SHP77 treated with DMSO at 0.1 percent for 48 hours (cell line): ENCODE measurements at regions not wholly inside any gene's neighbourhood (a gene's known extent, or its start where the extent isn't known, plus 50 kb on each side); places are given as distances from the start of the nearest gene placed in this dataset.
A peak's percentile ranks its signal among the peaks of the same experiment; 100 is the strongest.
"Not testable (repeated sequence)": the region's sequence is repeated elsewhere in the genome, so short reads cannot be mapped to it uniquely, and the experiment has no call there.

ENCODE experiments used
- DNase-seq: peaks from one replicate; lab custom pipeline; 2025; lab: John Stamatoyannopoulos, UW

DNA sequence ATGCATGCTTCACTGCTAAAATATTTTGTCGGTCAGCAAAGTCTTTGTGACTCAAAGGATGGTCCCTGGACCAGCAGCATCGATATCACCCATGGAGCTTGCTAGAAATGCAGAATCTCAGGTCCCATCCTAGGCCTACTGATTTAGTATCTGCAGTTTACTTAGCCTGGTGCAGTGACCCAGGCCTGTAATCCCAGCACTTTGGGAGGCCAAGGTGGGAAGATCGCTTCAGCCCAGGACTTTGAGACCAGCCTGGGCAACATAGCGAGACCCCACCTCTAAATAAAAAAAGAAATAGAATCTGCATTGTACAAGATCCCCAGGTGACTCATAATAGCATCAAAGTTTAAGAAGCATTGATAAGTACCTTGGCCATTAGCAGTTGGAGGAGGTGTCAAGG, 248.7 kb downstream of the CD83 start:
- DNase-seq = no peak

DNA sequence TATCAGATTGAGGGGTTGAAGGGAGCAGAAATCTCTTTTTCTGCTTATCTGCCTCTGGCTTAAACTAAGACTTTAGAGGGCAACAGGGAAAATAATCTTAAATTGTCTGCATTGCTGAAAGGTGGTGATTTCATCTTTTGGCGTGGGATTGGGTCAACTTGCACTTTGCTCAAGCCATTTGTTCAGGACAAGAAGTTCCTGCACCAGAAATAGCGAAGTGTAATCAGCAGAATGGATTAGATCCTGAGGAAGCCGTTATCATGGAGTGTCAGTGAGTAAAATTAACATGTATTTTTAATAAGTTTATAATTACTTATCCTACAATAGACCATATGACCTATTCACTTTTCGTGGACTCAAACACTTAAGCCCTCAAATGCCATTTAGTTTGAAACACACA, 249.3 kb downstream of the CD83 start:
- DNase-seq = no peak

DNA sequence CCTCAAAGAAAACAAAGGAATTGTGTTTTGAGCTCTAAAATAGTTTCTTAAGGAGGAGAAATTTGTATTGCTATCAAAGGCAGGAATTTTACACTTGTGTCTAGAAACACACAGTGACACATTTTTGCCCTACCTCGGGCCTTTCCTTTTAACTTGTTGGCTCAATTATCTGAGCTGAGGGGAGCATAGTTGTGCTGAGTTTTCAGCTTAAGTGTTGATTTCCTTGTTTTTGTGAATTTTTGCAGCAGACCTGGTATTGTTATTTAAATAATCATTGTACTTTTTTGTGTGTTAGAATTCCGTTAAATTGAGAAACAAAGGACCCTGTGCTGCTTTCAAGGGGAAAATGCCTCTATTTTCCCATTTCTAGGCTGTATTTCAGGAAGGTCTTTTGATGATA, 249.7 kb downstream of the CD83 start:
- no peak for DNase-seq

DNA sequence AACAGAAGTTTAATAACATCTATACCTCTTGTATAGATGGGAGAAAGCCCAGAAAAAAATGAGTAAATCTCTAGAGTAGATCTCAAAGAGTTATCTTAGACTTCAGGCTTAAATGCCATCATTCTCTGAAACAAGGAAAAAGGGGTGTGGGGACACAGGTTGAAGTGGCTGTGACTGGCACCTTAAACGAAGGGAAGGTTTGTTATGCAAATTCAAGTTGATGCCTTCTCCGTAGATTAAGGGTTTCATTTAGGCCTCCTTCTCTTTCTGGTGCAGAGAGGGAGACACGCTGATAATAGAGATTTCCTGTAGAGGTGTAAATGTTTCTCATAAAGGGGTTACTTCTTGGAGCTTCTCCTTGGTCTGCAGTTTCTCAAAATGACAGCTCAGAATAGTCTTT, 252.1 kb downstream of the CD83 start:
- no peak for DNase-seq

DNA sequence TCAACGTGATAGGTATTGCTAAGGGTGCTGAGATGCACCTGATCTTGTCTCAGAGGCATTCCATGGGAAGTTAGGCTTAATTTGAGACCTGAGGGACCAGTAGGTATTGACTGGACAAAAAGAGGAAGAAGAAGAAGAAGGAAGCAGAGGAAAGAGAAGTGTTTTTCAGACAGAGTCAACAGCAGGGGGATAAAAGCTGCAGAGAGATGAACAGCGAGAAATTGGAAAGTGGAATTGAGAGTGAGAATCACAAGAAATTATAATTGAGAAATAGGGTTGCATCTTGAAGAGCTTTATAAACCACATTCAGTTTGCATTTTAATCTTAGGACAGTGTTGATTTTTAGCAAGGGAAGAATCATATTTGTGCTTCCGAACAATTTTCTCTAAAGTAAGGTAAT, 254.0 kb downstream of the CD83 start:
- DNase-seq = no peak

DNA sequence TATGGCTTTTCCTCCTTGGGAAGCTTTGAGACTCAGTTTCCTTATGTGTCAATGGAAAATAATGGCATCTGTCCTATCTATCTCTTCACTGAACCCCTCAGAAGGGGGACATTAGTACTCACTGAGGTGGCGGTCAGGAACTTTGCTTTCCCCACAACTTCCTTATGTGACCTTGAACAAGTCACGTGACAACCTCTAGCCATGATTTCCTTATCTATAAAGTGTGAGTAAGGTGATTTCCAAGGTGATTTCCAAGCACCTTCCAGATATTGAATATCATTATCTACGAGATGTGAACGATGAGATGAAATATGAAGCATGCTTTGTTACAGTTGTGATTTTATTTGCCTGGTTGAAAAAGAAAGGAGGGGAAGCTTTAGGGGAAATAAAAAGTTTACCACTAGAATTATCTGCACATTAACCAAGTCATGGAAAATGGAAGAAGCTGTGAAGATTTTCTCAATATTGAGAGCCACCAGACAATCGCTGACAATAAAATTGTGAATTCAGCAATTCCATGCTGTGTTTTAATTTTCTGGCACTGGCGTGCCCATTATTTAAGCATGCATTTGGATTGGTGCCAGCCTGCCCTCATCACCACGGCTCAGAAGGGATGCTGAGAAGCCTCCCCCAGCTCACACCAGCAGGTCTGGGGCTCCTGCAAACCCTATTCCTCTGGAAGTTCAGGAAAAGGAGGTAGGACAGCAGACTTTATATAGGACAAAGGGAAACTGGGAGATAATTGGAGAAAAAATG, 255.3 kb downstream of the CD83 start:
- no peak for DNase-seq

DNA sequence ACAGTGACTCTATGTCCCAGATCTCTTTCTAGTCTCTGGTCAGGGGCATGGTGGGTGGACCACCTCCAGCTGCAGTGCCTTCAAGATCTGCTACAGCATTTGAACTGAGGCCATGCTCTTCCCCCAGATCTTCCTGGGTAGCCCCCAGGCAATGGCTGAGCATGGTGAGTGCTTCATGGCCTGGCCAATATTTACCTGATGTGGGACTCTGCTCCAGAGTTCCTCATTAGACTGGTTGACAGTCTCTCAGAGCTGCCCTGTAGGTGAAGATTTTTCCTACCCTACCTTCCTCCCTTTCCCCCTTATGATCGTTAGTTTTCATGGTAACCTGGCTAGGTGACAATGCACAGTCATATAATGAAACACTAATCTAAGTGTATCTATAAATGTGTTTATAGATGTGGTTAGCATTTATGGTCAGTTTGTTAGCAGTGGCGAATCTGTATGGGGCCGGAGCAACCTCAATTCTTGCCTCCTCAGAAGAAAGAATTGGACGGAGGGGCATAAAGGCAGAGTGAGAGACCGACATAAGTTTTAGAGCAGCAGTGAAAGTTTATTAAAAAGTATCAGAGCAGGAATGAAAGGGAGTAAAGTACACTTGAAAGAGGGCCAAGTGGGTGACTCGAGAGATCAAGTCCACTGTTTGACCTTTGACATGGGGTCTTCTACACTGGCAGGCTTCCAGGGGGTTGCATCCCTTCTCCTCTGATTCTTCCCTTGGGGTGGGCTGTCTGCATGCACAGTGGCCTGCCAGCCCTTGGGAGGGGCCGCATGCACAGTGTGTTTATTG, 256.3 kb downstream of the CD83 start:
- DNase-seq = no peak

DNA sequence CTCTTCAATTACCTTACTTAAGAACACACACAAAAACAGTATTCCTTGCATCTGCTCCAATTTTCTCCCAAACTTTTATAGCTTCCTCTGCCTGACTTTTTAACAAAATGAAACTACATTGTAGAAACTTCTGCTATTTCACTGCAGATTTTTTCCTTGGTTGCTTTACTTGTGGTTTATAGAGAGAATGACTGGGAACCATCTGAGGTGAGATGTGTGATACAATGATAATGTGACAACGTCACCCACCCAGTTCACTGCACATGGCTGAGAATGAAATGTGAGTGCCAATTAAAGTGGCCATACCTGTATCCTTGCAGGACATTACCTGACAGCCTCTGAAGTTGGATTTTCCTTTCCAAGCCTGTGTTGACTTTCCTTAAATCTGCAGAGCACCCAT, 258.4 kb downstream of the CD83 start:
- no peak for DNase-seq

DNA sequence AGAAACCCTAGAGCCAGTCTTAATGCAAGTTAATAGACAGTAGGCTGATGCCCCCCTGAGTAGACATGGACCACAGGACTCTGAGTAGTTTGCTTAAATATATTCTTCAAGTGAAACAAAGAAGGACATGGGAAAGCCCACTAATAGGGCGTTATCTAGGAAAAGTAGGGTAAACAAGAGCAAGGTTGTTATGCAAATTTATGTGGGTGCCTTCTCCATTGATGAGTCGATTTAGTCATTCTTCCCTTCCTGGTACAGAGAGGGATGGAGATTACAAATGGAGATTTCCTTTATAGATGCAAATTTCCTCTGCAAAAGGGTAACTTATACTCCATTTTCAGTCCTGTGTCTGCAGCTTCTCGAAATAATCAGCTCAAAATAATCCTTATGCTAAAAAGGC, 262.0 kb downstream of the CD83 start:
- no peak for DNase-seq

DNA sequence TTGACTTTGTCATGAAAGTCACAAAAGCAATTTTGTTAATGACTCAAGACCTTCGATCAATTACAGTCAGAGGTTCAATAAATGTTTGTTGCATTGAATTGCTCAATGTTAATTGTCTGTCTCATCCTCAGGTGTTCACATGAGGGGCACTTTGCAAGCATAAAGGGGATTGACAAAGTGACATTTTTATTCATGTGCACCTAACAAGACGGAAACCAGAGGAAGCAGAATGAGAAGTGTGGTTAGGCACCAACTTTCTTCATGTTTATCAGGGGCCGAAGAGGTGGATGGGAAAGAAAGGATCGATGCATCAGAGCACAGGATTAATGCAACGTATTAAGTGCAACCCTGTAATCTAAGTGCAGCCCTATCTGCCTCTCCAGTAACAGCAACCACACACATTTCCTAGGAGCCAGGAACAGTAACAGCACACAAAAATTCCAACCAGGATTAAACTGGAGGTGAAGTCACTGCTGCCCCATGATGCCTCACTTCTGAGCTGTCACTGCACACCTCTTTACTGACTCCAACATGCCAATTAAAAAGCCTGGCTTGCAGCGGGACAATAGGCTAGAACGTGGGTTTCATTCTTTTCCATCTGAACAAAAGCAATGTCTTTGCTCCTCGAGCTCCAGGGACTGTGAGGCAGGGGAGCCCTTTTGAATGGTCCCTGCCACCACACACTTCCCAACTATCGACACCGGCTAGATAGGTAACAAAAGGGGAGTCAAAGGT, 262.7 kb downstream of the CD83 start:
- no peak for DNase-seq

DNA sequence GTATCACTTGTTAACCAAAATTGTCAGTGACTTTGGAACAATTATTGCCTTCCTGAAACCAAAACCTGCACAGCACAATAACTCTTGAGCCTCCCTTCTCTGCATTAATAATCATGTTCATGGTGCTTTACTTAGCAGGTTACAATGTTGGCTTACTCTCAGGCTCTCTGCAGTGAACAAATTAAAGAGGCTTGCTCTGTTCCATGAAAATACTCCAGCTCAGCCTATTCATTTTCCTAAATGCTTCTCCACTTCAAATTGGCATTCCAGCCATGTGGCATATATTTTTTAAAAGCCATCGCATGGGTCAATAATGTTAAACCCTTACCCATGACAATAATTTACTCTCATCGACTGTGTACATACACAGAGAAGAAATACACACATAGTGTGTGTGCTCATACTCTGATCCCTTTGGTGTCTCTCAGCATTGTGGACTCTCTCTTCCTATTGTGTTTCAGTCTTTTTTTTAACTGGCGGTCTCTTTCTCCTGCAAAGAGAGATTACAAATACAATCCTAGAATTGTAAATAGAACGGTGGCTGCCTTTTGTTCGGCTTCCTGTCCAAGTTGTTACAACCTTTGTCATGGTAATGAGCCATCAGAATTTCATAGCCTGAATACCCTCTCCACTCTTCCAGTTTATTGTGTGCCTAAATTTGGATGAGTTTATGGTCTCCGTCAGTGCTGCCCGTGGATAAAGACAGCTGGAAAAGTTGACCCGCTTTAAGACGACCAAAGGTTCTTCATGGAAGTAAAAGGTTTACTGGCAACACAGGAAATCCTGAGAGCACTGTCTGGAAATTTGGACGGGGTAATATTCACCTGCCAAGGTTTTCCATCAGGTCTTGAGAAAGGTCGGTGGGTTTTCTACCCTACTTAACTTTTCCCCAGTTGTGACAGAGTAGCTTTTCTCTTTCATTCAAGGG, 263.6 kb downstream of the CD83 start:
- peak; percentile 18 for DNase-seq

DNA sequence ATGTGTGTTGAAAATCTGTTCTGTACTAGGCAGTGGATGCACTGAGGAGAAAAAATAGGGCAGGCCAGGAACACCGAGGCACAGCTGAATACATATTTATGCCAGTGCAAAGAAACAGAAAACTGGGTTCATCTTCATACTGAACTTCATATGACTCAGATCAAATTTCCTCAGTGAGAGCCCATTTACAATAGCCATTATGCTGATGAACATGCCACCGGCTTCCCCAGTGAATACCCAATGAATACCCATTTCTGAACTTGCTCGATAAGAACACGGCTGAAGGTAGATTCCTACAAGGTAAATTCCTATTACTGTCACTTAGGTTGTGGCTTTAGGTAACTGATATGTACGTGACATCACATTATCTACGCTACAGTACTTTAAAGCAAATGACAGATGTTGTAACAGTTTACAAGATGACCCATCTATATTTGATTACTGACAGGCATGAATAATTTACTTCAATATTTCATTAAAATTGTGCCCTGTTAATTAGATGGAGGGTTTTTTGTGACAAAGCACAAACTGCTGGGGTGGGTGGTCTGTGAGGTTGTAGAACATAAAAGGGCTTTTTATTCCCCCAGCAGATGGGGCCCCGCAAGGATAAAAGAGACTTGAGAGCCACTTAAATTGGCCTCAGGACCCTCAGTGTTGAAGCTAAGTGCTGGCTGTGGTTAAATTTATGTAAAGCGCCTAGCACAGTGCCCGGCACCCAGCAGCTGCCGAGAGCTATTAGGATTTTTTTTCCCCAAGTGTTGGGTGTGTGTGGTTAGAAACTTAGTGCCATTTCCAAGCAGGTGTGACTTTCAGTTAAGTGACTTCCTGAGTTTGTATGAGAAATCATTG, 264.5 kb downstream of the CD83 start:
- DNase-seq = no peak

DNA sequence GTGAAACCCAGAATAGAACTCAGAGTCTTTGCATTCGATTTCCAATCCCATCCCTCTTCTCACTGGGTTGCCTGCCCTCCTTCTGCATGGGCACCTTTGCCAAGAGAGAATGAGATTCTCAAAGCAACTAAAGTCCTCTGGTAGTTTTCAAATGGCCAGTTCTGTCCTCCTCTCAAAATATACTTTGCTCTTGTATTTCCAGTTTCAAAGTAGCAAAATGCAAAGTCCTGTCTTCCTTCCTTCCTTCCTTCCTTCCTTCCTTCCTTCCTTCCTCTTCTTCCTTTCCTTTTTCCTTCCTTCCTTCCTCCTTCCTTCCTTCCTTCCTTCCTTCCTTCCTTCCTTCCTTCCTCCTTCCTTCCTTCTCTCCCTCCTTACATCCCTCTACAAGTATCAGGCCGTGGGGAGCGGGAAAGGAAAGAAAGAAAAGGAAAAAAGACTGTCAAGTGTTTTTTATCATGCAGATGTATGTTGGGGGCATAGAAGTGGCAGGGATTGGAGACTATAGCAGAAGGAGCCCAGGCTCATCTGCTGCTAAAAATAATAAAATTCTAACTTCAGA, 265.2 kb downstream of the CD83 start:
- no peak for DNase-seq

DNA sequence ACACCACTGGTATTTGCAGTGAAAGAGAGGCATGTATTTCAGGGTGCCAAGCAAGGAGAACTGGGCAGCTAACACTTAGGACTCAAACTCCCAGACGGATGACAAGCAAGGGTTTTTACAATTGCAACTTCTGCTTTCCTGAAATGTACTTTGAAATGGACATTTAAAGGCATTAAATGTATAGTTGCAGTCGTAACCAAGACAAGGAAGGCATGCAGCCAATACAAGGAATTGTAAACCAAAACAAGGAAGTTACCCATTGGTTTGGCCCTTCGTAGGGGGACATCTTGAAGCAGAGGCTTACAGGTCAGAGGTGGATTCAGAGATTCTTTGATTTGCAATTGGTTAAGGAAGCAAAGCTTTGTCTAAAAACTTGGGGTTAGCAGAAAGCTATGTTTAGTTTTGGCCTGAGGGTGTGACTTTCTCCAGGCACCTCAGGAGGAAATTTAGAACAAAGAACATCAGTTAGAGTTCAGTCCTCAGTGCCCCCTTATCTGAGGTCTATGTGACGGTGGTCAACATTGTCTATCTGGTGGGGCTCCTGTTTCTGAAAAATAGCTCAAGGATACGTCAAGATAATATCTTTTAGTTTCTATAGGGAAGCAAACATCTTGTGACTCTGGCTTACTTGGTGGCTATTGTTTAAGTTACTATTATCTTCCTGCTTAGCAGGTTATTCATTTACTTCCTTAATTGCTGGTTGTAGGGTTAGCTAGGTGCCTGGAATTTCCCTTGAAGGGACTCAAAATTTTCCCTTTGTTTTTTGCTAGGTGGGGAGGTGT, 266.0 kb downstream of the CD83 start:
- no peak for DNase-seq

DNA sequence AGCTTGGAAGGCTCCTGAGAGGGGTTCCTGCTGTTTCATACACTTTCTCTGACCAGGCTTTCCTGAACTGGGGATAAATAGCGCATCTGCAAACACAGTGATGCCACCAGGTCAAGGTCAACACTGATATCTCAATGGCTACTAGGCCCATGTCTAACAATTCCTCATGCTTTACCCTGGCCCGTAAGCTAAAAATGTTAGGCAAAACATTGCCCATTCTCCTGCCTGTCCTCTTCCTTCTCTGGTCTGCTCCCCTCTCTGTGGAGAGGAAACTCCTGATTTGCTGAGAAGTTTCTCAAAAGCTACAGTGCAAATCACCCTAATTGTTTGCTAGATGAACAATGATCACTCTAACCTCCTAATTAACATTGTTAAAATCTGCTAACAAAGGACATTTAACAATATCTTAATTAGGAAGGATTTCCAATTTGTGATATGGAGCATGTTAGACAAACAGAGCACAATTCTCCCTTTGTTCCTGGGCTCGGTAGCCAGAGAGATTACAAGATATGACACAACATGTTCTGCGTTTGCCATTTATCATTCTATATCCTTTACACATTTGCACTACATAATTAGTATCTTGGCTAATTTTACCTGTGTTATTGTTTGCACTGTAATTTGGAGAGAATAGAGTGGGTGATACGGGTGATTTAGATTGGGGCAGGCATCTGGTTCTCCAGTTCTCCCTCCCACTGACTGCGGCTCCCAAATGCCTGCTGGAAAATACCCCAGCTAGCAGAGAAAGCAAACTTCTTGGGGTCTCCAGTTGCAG, 266.8 kb downstream of the CD83 start:
- no peak for DNase-seq

DNA sequence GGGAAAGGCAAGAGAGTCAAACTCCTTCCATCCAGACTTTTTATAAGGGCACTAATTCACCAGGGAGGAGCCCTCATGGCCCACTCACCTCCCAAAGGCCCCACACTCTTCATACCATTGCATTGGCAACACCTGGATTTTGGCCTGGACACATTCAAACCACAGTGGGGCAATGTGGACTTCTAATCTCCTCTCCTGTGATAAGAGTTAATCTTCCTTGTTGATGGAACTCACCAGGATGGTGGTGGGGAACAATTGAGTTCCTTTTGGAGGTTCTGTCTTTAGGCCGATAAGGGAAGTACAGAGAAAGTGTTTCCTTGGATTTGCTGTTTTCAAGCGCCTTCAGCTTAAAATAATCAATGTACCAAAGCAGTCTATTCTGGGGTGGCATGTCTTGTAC, 268.7 kb downstream of the CD83 start:
- no peak for DNase-seq

DNA sequence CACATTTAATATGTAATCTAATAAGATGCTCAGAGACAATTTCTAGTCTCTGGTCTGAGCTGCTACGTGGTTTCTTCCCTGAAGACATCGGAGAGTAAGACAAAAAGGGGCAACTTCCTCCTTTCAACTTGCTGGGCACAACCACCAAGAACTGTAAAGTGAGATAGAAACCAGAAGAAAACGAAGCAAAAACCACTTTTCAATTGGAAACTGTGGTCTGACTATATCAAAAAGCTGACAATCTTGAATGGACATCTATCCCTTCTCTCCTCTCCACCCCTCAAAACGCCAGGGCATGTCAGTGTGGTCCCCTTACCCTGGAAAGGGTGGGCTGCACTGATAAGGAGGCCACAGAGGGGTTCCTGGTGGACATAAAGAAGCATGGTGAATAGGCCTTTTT, 269.1 kb downstream of the CD83 start:
- DNase-seq = no peak

DNA sequence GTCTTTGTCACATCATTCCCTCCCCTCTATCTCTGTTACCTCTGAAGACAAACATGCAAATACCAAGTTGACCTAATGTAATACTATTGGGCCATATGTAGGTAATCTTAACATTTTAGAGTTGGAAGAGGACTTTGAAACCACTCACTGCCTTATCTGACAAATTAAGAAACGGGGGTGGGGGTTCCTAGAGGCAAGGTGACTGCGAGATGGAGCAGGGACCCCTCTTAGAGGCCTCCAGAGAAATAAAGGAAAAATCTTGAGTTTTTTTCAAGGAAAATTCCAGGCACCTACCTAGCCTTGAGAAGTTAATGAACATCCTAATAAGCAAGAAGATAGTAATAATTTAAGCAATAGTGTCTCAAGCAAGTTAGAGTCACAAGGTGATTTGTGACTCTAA, 270.8 kb downstream of the CD83 start:
- DNase-seq = no peak

DNA sequence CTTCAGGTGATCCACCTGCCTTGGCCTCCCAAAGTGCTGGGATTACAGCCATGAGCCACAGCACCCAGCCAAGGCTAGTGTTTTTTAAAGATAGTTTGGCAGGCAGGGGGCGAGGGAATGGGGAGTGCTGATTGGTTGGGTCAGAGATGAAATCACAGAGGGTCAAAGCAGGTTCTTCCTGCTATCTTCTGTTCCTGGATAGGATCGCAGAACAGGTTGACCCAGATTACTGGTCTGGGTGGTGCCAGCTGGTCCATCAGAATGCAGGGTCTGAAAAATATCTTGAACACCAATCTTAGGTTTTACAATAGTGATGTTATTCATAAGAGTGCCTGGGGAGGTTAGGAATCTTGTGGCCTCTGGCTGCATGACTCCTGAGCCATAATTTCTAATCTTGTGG, 272.2 kb downstream of the CD83 start:
- not testable (repeated sequence) for DNase-seq
